ENCODE measurements at regions not wholly inside any gene's neighbourhood (a gene's known extent, or its start where the extent isn't known, plus 50 kb on each side); places are given as distances from the start of the nearest gene placed in this dataset.
A peak's percentile ranks its signal among the peaks of the same experiment; 100 is the strongest.

DNA sequence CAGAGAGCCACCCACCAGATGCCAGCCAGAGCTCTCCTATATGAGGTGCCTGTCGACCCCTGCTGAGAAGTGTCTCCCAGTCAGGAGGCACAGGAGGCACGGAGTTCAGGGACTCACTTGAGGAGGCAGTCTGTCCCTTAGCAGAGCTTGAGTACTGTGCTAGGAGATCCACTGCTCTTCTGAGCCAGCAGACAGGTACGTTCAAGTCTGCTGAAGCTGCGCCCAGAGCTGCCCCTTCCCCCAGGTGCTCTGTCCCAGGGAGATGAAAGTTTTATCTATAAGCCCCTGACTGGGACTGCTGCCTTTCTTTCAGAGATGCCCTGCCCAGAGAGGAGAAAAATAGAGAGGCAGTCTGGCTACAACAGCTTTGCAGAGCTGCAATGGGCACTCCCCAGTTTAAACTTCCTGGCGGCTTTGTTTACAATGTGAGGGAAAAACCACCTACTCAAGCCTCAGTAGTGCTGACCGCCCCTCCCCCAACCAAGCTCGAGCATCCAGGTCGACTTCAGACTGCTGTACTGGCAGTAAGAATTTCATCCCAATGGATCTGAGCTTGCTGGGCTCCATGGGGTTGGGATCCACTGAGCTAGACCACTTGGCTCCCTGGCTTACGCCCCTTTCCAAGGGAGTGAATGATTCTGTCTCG, 146.7 kb upstream of the USP15 start:
- TF ChIP-seq, protein P1, sequence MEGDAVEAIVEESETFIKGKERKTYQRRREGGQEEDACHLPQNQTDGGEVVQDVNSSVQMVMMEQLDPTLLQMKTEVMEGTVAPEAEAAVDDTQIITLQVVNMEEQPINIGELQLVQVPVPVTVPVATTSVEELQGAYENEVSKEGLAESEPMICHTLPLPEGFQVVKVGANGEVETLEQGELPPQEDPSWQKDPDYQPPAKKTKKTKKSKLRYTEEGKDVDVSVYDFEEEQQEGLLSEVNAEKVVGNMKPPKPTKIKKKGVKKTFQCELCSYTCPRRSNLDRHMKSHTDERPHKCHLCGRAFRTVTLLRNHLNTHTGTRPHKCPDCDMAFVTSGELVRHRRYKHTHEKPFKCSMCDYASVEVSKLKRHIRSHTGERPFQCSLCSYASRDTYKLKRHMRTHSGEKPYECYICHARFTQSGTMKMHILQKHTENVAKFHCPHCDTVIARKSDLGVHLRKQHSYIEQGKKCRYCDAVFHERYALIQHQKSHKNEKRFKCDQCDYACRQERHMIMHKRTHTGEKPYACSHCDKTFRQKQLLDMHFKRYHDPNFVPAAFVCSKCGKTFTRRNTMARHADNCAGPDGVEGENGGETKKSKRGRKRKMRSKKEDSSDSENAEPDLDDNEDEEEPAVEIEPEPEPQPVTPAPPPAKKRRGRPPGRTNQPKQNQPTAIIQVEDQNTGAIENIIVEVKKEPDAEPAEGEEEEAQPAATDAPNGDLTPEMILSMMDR (IDR thresholded peaks at IDR 0.05; ENCODE audit: control insufficient read depth, extremely low read depth, insufficient read depth) = no peak
- no peak overlapping the region for H3K4me3 ChIP-seq (ENCODE audit: low read depth, low read length)
- no peak for DNase-seq (ENCODE audit: low read depth)

GRCh38 chr12:62116986-62117385, 143.2 kb upstream of the USP15 start:
- H3K4me3 ChIP-seq (ENCODE audit: low read depth, low read length) = no peak overlapping the region
- TF ChIP-seq, protein P1 (IDR thresholded peaks at IDR 0.05; ENCODE audit: control insufficient read depth, extremely low read depth, insufficient read depth) = no peak
- DNase-seq (ENCODE audit: low read depth) = peak; percentile 54

- TF ChIP-seq, protein P1 (IDR thresholded peaks at IDR 0.05; ENCODE audit: control insufficient read depth, extremely low read depth, insufficient read depth) = peak; percentile 88
- peak; percentile 17 for DNase-seq (ENCODE audit: low read depth)
- no peak overlapping the region for H3K4me3 ChIP-seq (ENCODE audit: low read depth, low read length)
Observed at GRCh38 chr12:62123721-62124203, 136.4 kb upstream of the USP15 start.

- TF ChIP-seq, protein P1 (IDR thresholded peaks at IDR 0.05; ENCODE audit: control insufficient read depth, extremely low read depth, insufficient read depth) = no peak
- H3K4me3 ChIP-seq (ENCODE audit: low read depth, low read length) = no peak overlapping the region
Observed at GRCh38 chr12:62127516-62127915, 132.7 kb upstream of the USP15 start.

GRCh38 chr12:62128175-62128975, 131.8 kb upstream of the USP15 start:
- TF ChIP-seq, protein P1 (IDR thresholded peaks at IDR 0.05; ENCODE audit: control insufficient read depth, extremely low read depth, insufficient read depth) = no peak
- no peak overlapping the region for H3K4me3 ChIP-seq (ENCODE audit: low read depth, low read length)
- peak; percentile 6 for DNase-seq (ENCODE audit: low read depth)

More at GRCh38 chr12:62127516-62127915, 132.7 kb upstream of the USP15 start:
- no peak for DNase-seq (ENCODE audit: low read depth)

GRCh38 chr12:62129291-62129690, 130.9 kb upstream of the USP15 start:
- no peak for DNase-seq (ENCODE audit: low read depth)
- TF ChIP-seq, protein P1 (IDR thresholded peaks at IDR 0.05; ENCODE audit: control insufficient read depth, extremely low read depth, insufficient read depth) = no peak
- no peak overlapping the region for H3K4me3 ChIP-seq (ENCODE audit: low read depth, low read length)
